Breast epithelium (tissue), 3 donors: ENCODE measurements at regions not wholly inside any gene's neighbourhood (a gene's known extent, or its start where the extent isn't known, plus 50 kb on each side); places are given as distances from the start of the nearest gene placed in this dataset.

Experiments
- CTCF ChIP-seq, 3 donors: fragments of 450-650 bp; IDR thresholded peaks; one replicate each; pipeline ENCODE4 v1.5.1; 2016 to 2017; ENCODE audit warnings: antibody characterized with exemption in 3 of 3, mild to moderate bottlenecking in 3 of 3, moderate library complexity in 3 of 3
- POLR2A ChIP-seq: fragments of 450-650 bp; IDR thresholded peaks from one replicate; pipeline ENCODE4 v1.6.1; 2016; ENCODE audit warnings: antibody characterized with exemption, mild to moderate bottlenecking, moderate library complexity
- POLR2AphosphoS5 ChIP-seq, 3 donors: sonication (generic); formaldehyde crosslinking; IDR thresholded peaks; one replicate each; pipeline ENCODE4 v1.6.1; 2017; ENCODE audit warnings: antibody characterized with exemption in 3 of 3

- no peak for TF ChIP-seq CTCF (IDR thresholded peaks at IDR 0.05)
- TF ChIP-seq POLR2A = no peak
- no peak for TF ChIP-seq POLR2AphosphoS5 (IDR thresholded peaks at IDR 0.05)
These were observed 167.8 kb upstream of the TUT7 start for GRCh38 chr9:86521977-86522376.
